Ectodermal cell (in vitro differentiated cells): ENCODE measurements at regions not wholly inside any gene's neighbourhood (a gene's known extent, or its start where the extent isn't known, plus 50 kb on each side); places are given as distances from the start of the nearest gene placed in this dataset.

Source experiments
- H3K27ac ChIP-seq: 2 replicates; pipeline ENCODE4 v1.7.0; 2013; ENCODE audit warnings: mild to moderate bottlenecking, low read depth, low read length; ENCODE audit not compliant: insufficient read depth, poor library complexity, severe bottlenecking
- H3K27me3 ChIP-seq: 2 replicates; pipeline ENCODE4 v1.7.0; 2013; ENCODE audit warnings: mild to moderate bottlenecking, low read length; ENCODE audit not compliant: insufficient read depth, control insufficient read depth, poor library complexity, severe bottlenecking
- H3K36me3 ChIP-seq: one replicate; pipeline ENCODE4 v1.7.0; 2013; ENCODE audit warnings: low read length; ENCODE audit not compliant: control insufficient read depth, insufficient read depth
- H3K4me1 ChIP-seq: one replicate; pipeline ENCODE4 v1.7.0; 2013; ENCODE audit warnings: low read length; ENCODE audit not compliant: control insufficient read depth, insufficient read depth
- H3K4me3 ChIP-seq: 2 replicates; pipeline ENCODE4 v1.7.0; 2013; ENCODE audit warnings: low read depth, low read length, control low read depth; ENCODE audit not compliant: insufficient read depth
- H3K9me3 ChIP-seq: 2 replicates; pipeline ENCODE4 v1.7.0; 2013; ENCODE audit warnings: mild to moderate bottlenecking, low read length, moderate library complexity; ENCODE audit not compliant: control insufficient read depth
- WGBS, 2 experiments: methylation state at CpG; one replicate each; pipeline ENCODE4 v1.1.7; 2013; ENCODE audit warnings: missing lambda C conversion rate in 2 of 2; 5-methylcytosine and 5-hydroxymethylcytosine counted together

DNA sequence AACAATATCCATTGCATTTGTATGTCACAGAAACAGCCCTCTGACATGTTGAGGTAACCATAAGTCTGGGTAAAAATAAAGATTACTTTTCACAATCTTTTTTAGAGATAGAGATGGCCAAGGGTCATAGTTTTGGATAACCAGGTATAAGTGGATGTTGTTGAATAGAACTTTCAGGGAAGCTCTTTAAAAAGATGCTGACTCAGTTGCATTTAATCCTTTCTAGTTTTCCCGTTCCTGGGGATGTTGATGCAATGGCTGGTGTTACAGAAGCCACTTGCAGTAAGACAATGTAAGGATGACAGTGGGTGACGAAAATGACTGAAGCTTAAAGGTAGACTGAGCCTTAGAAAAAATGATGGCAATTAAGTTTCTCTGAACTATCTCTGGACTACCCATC lies 1473.7 kb downstream of the AACS start:
- WGBS, 2 experiments = 79 to 89% methylated on average over 2 of the region's 2 CpGs
- Histone ChIP-seq H3K27me3 (no peaks in the 10 kb centered on the region), H3K4me3 (no peak overlapping the region)

DNA sequence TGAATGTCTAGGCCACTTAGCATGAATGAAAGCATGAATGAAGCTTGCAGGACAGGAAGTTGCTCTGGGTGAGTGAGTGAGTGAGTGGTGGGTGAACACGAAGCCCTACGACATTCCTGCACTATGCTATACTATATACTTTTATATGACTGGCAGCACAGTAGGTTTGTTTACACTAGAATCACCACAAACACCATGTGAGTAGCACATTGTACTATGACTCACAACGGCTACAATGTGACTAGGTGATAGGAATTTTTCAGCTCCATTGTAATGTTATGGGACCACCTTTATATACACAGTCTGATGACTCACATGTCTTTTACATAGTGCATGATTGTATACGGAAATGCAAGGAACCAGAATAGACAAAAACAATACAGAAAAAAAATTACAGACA lies 1480.2 kb downstream of the AACS start:
- no peak overlapping the region for H3K4me3 ChIP-seq
- no peaks in the 10 kb centered on the region for H3K27me3 ChIP-seq
- H3K4me1 ChIP-seq = no peaks in the 10 kb centered on the region
- no peaks in the 10 kb centered on the region for H3K9me3 ChIP-seq
- no peak overlapping the region for H3K27ac ChIP-seq
- no peaks in the 10 kb centered on the region for H3K36me3 ChIP-seq
- 73 to 100% methylated on average over 1 to 4 of the region's 4 CpGs for WGBS, 2 experiments

More for the DNA sequence above, 1473.7 kb downstream of the AACS start:
- Histone ChIP-seq H3K4me1 (no peaks in the 10 kb centered on the region), H3K36me3 (no peaks in the 10 kb centered on the region), H3K27ac (no peak overlapping the region), H3K9me3 (no peaks in the 10 kb centered on the region)

DNA sequence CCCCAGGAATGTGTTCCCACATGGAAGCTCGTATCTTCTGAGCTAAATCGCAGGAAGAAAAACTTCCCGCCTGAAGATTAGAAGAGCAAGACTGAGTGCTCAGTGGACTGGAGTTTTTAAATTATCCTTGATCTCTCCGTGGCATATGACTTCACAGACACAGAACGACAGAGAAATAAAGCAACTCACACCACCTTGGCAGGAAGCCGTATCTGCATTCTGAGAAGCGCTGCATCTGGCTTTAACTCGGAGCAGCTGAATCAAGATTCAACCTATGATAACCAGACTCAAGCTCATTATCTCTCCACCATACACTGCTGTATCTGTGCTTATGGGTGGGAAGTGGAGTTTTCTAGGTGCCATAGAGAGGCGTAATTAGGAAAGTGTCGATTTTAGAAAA lies 1482.7 kb downstream of the AACS start:
- Histone ChIP-seq H3K27ac (no peak overlapping the region), H3K9me3 (no peaks in the 10 kb centered on the region), H3K27me3 (no peaks in the 10 kb centered on the region), H3K4me3 (no peak overlapping the region), H3K36me3 (no peaks in the 10 kb centered on the region), H3K4me1 (no peaks in the 10 kb centered on the region)
- 76 to 81% methylated on average over 10 of the region's 10 CpGs for WGBS, 2 experiments

DNA sequence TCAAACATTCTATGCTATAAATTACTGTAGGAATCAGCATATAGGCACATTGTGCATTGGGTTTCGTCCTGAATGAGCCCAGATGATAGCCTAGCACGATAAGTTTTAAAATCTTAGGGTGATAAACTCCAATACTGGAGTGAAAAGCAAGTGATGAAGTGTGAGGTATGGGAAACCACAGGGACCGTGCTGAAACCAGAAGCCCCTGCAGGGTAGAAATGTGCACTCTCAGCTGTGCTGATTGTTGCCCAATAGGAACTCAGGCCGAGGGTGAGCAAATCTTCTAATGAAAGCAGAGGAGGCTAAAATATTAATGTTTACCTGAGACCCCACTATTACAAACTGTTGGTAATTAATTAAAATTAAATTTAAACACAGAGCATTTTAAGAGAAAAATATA lies 1486.6 kb downstream of the AACS start:
- no peaks in the 10 kb centered on the region for H3K36me3 ChIP-seq
- H3K4me3 ChIP-seq = no peak overlapping the region
- H3K27ac ChIP-seq = no peak overlapping the region
- WGBS, 2 experiments = 76% methylated on average over 4 of the region's 4 CpGs
- H3K4me1 ChIP-seq = no peaks in the 10 kb centered on the region
- H3K9me3 ChIP-seq = no peaks in the 10 kb centered on the region
- H3K27me3 ChIP-seq = no peaks in the 10 kb centered on the region

DNA sequence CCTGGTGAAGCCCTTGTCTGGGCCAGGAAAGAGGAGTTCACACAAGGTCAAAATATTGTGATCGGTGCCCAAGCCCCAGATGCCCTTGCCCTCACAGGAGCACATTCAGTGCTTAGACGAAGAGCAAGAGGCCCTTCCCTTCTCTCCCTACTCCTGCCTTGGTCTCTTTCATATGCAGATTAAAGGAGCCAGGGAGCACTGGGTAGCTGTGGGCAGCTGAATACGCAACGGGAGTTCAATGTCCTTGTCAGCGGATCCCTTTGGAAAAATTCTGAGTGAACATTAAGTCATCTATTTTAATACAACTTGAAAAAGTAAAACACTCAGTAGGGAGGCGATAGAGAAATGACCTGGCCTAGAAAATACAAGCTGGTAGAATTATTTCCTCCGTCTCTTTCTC lies 1489.4 kb downstream of the AACS start:
- 23 to 35% methylated on average over 5 to 7 of the region's 7 CpGs for WGBS, 2 experiments
- no peaks in the 10 kb centered on the region for H3K4me1 ChIP-seq
- no peaks in the 10 kb centered on the region for H3K36me3 ChIP-seq
- no peak overlapping the region for H3K27ac ChIP-seq
- no peaks in the 10 kb centered on the region for H3K27me3 ChIP-seq
- no peaks in the 10 kb centered on the region for H3K9me3 ChIP-seq
- H3K4me3 ChIP-seq = no peak overlapping the region

DNA sequence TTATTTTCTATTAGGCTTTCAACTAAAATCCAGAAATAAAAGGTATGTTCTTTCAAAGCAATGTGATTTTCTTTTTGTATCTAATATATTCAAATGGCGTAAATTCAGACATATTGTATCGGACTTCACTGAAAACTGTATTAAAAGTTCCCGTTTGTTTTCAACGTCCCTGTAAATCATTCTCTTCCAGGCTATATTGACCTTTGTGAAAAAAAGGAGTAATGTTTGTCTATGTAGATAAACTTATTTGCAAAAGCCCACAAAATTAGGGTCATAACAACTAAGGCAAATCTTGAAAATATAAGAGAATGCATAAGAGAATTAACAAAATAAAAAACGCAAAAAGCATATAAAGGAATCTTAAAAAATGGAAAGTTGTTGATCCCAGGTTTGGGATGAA lies 1492.4 kb downstream of the AACS start:
- WGBS, 2 experiments = 90 to 96% methylated on average over 3 to 5 of the region's 5 CpGs
- Histone ChIP-seq H3K4me3 (no peak overlapping the region), H3K27me3 (no peaks in the 10 kb centered on the region), H3K4me1 (no peaks in the 10 kb centered on the region), H3K36me3 (no peaks in the 10 kb centered on the region), H3K27ac (no peak overlapping the region), H3K9me3 (no peaks in the 10 kb centered on the region)

DNA sequence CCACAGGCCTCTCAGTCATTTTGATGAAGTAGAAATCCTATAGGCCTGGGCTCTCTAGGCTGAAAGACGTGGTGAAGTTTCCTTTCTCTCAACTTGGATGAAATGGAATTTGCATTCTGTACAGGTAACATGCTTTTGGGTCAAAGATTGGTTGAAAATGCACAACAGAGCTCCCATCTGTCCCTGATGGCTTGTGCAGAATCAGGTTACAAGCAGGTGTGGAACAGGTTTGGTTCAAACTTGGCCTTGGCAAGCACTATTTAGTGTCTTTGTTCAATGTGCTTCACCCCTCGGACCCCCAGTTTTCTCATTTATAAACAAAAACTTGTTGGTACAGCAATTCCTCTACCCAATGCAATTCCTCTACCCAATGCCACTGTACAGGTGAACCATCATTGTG lies 1493.0 kb downstream of the AACS start:
- 86% methylated on average over 2 of the region's 2 CpGs for WGBS, 2 experiments
- Histone ChIP-seq H3K27me3 (no peaks in the 10 kb centered on the region), H3K4me3 (no peak overlapping the region), H3K9me3 (no peaks in the 10 kb centered on the region), H3K4me1 (no peaks in the 10 kb centered on the region), H3K27ac (no peak overlapping the region), H3K36me3 (no peaks in the 10 kb centered on the region)

DNA sequence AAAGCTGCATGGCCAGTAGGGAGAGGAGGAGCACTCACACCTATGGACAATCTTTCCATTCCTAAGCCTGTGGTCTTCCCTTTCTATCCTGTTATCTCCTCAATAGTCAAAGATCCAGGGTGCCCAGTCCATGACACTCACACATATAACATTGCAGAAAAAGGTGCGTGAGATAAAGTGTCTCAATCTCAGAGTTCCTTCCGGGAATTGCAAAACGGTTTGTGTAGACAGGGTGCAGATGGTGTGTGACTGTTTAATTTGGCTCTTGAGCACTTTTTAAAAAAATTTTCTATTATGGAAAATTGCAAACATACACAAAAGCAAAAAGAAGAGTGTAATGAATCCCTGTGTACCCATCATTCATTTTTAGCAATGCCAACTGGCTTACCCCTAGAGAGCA lies 1493.6 kb downstream of the AACS start:
- Histone ChIP-seq H3K27me3 (no peaks in the 10 kb centered on the region), H3K36me3 (no peaks in the 10 kb centered on the region), H3K4me1 (no peaks in the 10 kb centered on the region), H3K4me3 (no peak overlapping the region), H3K9me3 (no peaks in the 10 kb centered on the region), H3K27ac (no peak overlapping the region)
- WGBS, 2 experiments = 96 to 100% methylated on average over 3 of the region's 3 CpGs

DNA sequence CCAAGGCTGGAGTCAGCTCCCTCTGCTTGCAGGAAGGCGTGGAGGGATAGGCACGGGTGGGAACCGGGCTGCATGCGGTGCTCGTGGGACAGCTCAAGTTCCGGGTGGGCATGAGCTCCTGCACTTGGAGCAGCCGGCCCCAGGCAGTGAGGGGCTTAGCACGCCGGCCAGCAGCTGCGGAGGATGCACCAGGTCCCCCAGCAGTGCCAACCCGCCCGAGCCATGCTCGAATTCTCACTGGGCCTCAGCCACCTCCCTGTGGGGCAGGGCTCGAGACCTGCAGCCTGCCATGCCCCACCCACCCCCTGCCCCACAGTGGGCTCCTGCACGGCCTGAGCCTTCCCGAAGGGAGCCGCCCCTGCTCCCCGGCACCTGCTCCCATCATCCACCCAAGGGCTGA lies 1501.8 kb downstream of the AACS start:
- WGBS, 2 experiments = 89 to 92% methylated on average over 18 of the region's 18 CpGs
- Histone ChIP-seq H3K9me3 (no peaks in the 10 kb centered on the region), H3K36me3 (no peaks in the 10 kb centered on the region), H3K27me3 (no peaks in the 10 kb centered on the region), H3K4me3 (no peak overlapping the region), H3K4me1 (no peaks in the 10 kb centered on the region), H3K27ac (no peak overlapping the region)

DNA sequence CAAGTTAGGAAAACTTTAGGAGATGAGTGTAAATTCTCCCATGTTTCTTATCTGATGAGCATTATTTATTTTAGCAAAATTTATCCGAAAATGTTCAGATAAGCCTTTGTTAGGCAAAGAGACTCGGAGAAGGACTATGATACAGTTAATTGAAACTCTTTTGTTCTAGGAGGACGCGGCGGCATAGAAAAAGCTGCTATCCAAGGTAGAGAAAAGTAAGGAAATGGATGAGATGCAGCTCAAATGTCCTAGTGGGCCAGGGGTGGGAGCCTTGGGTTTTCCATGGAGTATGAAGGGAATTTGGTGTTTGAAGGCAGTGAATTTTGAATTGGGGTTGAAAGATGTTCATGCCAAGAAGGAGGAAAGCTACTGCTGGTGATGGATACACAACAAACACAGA lies 1504.5 kb downstream of the AACS start:
- 92 to 95% methylated on average over 5 of the region's 5 CpGs for WGBS, 2 experiments
- Histone ChIP-seq H3K36me3 (no peaks in the 10 kb centered on the region), H3K9me3 (no peaks in the 10 kb centered on the region), H3K4me3 (no peak overlapping the region), H3K4me1 (no peaks in the 10 kb centered on the region), H3K27me3 (no peaks in the 10 kb centered on the region), H3K27ac (no peak overlapping the region)

DNA sequence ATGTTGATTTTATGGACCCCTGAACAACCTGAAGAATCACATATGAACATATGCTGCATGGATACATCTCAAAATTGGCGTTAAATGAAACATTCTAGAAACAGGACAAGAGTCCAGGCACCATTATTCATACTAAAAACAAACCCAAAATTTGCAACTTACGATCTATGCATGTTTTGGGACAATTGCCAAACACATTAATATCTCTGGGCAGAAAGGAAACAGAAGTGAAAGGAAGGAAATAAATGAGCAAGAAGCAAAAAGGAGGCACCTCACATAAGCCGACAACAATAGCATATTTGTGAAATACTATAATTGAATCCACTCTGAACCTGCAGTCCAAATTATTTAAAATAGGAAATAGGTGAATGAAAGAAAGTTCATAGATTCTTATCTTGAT lies 1505.3 kb downstream of the AACS start:
- Histone ChIP-seq H3K9me3 (no peaks in the 10 kb centered on the region), H3K36me3 (no peaks in the 10 kb centered on the region), H3K4me1 (no peaks in the 10 kb centered on the region), H3K4me3 (no peak overlapping the region), H3K27ac (no peak overlapping the region), H3K27me3 (no peaks in the 10 kb centered on the region)
- WGBS, 2 experiments = 93 to 98% methylated on average over 2 to 3 of the region's 3 CpGs
